ENCODE measurements at regions not wholly inside any gene's neighbourhood (a gene's known extent, or its start where the extent isn't known, plus 50 kb on each side); places are given as distances from the start of the nearest gene placed in this dataset.

DNA sequence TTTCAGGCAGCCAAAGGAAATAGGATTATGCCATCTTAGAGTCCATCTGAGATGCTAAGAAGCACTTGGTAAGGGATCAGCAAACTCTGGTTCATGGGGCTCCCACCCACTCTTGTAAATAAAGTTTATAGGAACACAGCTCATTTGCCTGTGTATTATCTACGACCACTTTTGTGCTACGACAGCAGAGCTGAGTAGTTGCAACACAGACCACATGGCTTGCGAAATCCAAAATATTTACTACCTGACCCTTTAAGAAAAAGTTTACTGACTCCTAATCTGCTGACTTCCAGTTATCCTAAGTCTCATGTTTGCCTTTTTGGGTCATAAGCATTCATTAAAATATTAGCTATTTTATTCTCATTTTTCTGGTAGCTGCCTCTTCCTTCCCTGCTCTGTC, 859.0 kb downstream of the QKI start:
- Mint-ChIP-seq H3K9me3 (peaks cover 9% of the 10 kb centered on the region), H3K27ac (no peak overlapping the region)

DNA sequence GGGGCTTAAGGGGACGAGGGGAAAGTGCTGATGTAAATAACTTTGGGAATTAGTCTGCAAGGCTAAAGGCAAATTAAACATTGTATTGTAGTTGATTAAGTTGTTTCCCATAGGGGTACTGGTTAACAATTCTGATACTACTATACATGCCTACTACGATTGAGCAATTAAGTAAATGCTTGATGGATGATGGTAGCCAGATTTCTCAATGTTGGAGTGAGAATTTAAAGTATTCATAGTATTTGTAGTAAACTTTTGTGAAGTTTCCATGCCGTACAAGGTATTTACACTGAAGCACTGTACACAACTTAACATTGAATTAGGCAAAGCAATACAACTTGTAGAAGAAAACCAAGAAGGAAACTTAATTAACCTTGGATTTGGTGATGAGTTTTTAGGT, 852.3 kb downstream of the QKI start:
- no peaks in the 10 kb centered on the region for H3K9me3 Mint-ChIP-seq
- DNase-seq, result no peak
- H3K4me1 Mint-ChIP-seq, result no peaks in the 10 kb centered on the region
- H3K4me3 Mint-ChIP-seq, result no peak overlapping the region
- H3K27ac Mint-ChIP-seq, result no peak overlapping the region
- H3K27me3 Mint-ChIP-seq, result no peaks in the 10 kb centered on the region
- H3K36me3 Mint-ChIP-seq, result no peaks in the 10 kb centered on the region

More for the DNA sequence above, 859.0 kb downstream of the QKI start:
- no peak for DNase-seq
- H3K4me1 Mint-ChIP-seq, result no peaks in the 10 kb centered on the region
- no peaks in the 10 kb centered on the region for H3K36me3 Mint-ChIP-seq
- H3K4me3 Mint-ChIP-seq, result no peak overlapping the region
- H3K27me3 Mint-ChIP-seq, result no peaks in the 10 kb centered on the region

- Mint-ChIP-seq H3K4me3 (no peak overlapping the region), H3K36me3 (no peaks in the 10 kb centered on the region), H3K27ac (no peak overlapping the region), H3K9me3 (no peaks in the 10 kb centered on the region), H3K4me1 (no peaks in the 10 kb centered on the region), H3K27me3 (no peaks in the 10 kb centered on the region)
- no peak for DNase-seq
Observed at GRCh38 chr6:164262348-164262747, 847.8 kb downstream of the QKI start.

DNA sequence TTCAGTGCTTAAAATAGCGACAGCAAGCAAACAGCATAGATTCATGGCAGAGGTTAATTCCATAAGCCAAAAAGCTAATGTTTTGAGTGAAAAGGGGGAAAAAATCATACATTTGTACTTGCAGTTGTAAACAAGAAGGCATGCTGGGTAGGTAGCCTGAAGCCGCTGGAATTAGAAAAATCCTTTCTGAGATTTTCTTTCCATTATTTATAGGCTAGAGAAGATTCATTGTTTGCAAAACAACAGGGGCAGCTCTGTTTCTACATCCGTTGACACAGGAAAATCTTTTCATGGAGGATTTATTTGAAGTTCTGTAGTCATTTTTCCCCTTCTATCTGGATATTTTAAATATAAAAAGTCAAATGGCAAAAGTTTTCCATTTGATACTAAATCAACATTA, 843.9 kb downstream of the QKI start:
- Mint-ChIP-seq H3K27me3 (no peaks in the 10 kb centered on the region), H3K4me1 (no peaks in the 10 kb centered on the region), H3K36me3 (no peaks in the 10 kb centered on the region), H3K4me3 (no peak overlapping the region), H3K27ac (no peak overlapping the region), H3K9me3 (no peaks in the 10 kb centered on the region)
- DNase-seq, result no peak

DNA sequence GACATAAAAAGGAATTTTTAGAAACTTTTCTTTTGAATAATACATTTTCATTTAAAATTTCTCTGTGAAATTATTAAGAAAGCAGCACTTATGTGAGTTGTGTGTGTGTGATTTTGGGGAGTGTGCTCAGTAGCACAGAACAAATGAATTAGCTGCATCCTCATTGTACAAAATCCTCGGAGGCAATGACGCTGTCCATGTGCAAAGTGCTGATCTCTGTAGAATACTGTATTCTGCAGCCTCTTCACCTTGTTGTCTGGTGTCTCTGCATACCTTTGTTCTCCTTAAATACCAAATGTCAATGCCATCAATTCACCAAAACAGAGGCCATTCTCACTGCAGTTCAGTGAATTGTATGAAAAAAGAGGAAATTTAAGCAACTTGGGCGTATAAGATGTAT, 838.4 kb downstream of the QKI start:
- Mint-ChIP-seq H3K9me3 (no peaks in the 10 kb centered on the region), H3K27ac (no peak overlapping the region), H3K27me3 (no peaks in the 10 kb centered on the region), H3K4me1 (no peaks in the 10 kb centered on the region), H3K4me3 (no peak overlapping the region), H3K36me3 (no peaks in the 10 kb centered on the region)
- DNase-seq, result no peak

- Mint-ChIP-seq H3K27me3 (no peaks in the 10 kb centered on the region), H3K36me3 (no peaks in the 10 kb centered on the region), H3K9me3 (no peaks in the 10 kb centered on the region), H3K27ac (no peak overlapping the region), H3K4me1 (no peaks in the 10 kb centered on the region), H3K4me3 (no peak overlapping the region)
- DNase-seq, result no peak
Observed at GRCh38 chr6:164252291-164252690, 837.8 kb downstream of the QKI start.

- DNase-seq, result no peak
- no peak overlapping the region for H3K27ac Mint-ChIP-seq
- no peaks in the 10 kb centered on the region for H3K27me3 Mint-ChIP-seq
- no peaks in the 10 kb centered on the region for H3K9me3 Mint-ChIP-seq
- H3K4me3 Mint-ChIP-seq, result no peak overlapping the region
- H3K36me3 Mint-ChIP-seq, result no peaks in the 10 kb centered on the region
- no peaks in the 10 kb centered on the region for H3K4me1 Mint-ChIP-seq
Observed at GRCh38 chr6:164247106-164247505, 832.6 kb downstream of the QKI start.

DNA sequence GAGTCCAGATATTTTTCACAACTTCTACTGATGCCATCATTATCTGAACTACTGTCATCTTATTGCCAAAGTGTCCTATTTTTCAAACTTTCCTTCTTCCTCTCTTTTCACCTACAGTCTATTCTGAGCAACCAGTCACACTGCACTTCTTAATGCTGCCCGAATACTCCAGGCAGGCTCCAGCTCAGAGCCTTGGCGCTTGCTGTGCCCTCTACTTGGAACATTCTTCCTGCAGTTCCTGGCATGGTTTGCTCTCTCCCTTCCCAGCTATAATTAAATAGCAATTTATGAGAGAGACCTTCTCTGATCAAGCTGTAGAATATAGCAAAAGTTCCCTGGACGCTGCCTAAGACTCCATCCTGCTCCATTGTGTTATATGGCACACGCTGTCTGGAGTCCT, 831.6 kb downstream of the QKI start:
- Mint-ChIP-seq H3K27me3 (no peaks in the 10 kb centered on the region), H3K27ac (no peak overlapping the region), H3K4me1 (no peaks in the 10 kb centered on the region), H3K36me3 (no peaks in the 10 kb centered on the region), H3K9me3 (no peaks in the 10 kb centered on the region), H3K4me3 (no peak overlapping the region)
- no peak for DNase-seq

GRCh38 chr6:164243949-164244348, 829.4 kb downstream of the QKI start:
- no peak overlapping the region for H3K27ac Mint-ChIP-seq
- H3K4me3 Mint-ChIP-seq, result no peak overlapping the region
- no peaks in the 10 kb centered on the region for H3K27me3 Mint-ChIP-seq
- H3K4me1 Mint-ChIP-seq, result no peaks in the 10 kb centered on the region
- no peaks in the 10 kb centered on the region for H3K36me3 Mint-ChIP-seq
- DNase-seq, result no peak
- no peaks in the 10 kb centered on the region for H3K9me3 Mint-ChIP-seq

- Mint-ChIP-seq H3K9me3 (no peaks in the 10 kb centered on the region), H3K36me3 (no peaks in the 10 kb centered on the region), H3K4me3 (no peak overlapping the region), H3K27me3 (no peaks in the 10 kb centered on the region), H3K27ac (no peak overlapping the region), H3K4me1 (no peaks in the 10 kb centered on the region)
- no peak for DNase-seq
Observed at GRCh38 chr6:164243012-164243610, 828.6 kb downstream of the QKI start.

GRCh38 chr6:164230804-164231203, 816.3 kb downstream of the QKI start:
- no peak for DNase-seq
- no peak overlapping the region for H3K4me3 Mint-ChIP-seq
- H3K27me3 Mint-ChIP-seq, result no peaks in the 10 kb centered on the region
- H3K9me3 Mint-ChIP-seq, result no peaks in the 10 kb centered on the region
- no peak overlapping the region for H3K27ac Mint-ChIP-seq
- H3K4me1 Mint-ChIP-seq, result no peaks in the 10 kb centered on the region
- no peaks in the 10 kb centered on the region for H3K36me3 Mint-ChIP-seq

DNA sequence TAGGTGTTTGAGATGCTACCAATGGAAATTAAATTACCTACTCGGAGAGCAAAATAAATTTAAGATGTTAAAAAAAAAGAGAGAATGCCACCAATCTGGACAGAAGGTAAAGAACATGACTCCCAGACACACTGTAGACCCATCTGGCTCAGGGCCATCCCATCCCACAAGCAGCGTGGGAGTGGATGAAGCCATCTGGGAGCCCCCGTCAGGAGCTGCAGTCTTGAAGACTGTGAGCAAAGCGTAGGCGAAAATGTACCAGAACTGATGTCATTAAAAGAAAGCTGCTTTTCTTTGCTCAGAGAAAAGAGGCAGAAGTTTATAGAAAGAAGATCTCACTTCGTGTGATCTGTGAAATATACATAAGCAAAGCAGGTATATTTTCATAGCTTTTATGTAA, 815.7 kb downstream of the QKI start:
- no peaks in the 10 kb centered on the region for H3K36me3 Mint-ChIP-seq
- no peaks in the 10 kb centered on the region for H3K4me1 Mint-ChIP-seq

GRCh38 chr6:164229716-164230115, 815.2 kb downstream of the QKI start:
- Mint-ChIP-seq H3K4me3 (no peak overlapping the region), H3K9me3 (no peaks in the 10 kb centered on the region), H3K4me1 (no peaks in the 10 kb centered on the region), H3K36me3 (no peaks in the 10 kb centered on the region), H3K27me3 (no peaks in the 10 kb centered on the region), H3K27ac (no peak overlapping the region)
- no peak for DNase-seq

More for the DNA sequence above, 815.7 kb downstream of the QKI start:
- Mint-ChIP-seq H3K4me3 (no peak overlapping the region), H3K27ac (no peak overlapping the region), H3K9me3 (no peaks in the 10 kb centered on the region), H3K27me3 (no peaks in the 10 kb centered on the region)
- no peak for DNase-seq

DNA sequence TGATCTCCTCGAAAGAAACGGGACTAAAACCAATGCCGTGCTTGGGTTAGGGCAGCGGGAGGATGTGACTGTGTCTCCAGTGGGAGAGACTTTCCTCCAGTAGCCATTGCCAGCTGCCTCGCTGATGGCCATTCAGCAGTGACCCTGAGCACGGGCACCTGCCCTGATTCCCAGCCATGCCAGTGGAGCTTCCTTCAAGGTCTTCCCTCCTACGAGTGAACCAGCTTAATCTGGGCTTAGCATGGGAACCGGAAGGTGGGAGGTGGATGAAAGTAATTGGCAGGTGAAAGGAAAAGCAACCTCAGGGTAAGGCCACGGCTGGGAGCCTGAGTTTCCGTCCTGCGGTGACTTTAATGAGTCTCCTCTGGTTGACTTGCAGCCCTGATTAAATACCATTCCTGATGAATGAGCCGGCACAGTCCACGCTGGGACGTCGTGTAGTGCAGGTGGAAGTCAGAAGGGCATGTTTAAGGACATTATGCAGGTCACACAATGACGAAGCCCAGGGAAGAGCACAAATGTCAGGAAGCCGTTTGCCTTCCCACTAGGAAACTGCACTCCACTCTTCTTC, 813.5 kb downstream of the QKI start:
- Mint-ChIP-seq H3K4me3 (no peak overlapping the region), H3K4me1 (no peaks in the 10 kb centered on the region), H3K27me3 (no peaks in the 10 kb centered on the region), H3K27ac (no peak overlapping the region), H3K36me3 (no peaks in the 10 kb centered on the region), H3K9me3 (no peaks in the 10 kb centered on the region)
- no peak for DNase-seq

DNA sequence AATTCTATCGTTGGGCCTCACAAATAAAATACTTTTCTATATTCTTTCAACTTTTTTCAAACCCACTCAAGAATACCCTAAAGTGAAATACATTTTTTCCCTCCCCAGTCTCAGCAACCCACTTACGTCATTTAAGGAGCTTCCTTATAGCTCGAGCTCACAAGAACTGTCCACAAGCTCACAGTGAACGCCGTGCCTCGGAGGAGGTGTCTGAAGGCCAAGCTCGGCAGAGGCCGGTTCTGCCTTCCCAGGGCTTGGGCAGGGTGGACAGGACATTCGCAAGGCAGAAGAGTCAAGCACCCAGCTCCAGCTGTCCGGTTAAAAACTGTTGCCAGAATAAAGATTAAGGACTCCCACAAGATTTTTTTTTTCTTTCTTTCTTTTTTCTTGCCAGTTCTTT, 802.3 kb downstream of the QKI start:
- H3K36me3 Mint-ChIP-seq, result peaks cover 2% of the 10 kb centered on the region

GRCh38 chr6:164216368-164216767, 801.9 kb downstream of the QKI start:
- Mint-ChIP-seq H3K4me1 (no peaks in the 10 kb centered on the region), H3K36me3 (peaks cover 2% of the 10 kb centered on the region), H3K27me3 (no peaks in the 10 kb centered on the region), H3K27ac (no peak overlapping the region), H3K9me3 (no peaks in the 10 kb centered on the region), H3K4me3 (no peak overlapping the region)
- DNase-seq, result no peak

More for the DNA sequence above, 802.3 kb downstream of the QKI start:
- no peaks in the 10 kb centered on the region for H3K9me3 Mint-ChIP-seq
- no peaks in the 10 kb centered on the region for H3K4me1 Mint-ChIP-seq
- no peak overlapping the region for H3K4me3 Mint-ChIP-seq
- no peak for DNase-seq
- H3K27ac Mint-ChIP-seq, result no peak overlapping the region
- no peaks in the 10 kb centered on the region for H3K27me3 Mint-ChIP-seq

Data from activated naive CD8-positive, alpha-beta T cell treated with anti-CD3 and anti-CD28 coated beads for 36 hours (primary cell).